Lung (tissue), 11 donors: ENCODE measurements at regions not wholly inside any gene's neighbourhood (a gene's known extent, or its start where the extent isn't known, plus 50 kb on each side); places are given as distances from the start of the nearest gene placed in this dataset.

Experiments used
- ATAC-seq: fragments of 200-7000 bp; cut with Tn5 transposase; one replicate; pipeline ENCODE4 v1.9.1; 2020; ENCODE audit warnings: moderate number of reproducible peaks; ENCODE audit not compliant: insufficient read depth, low FRiP score
- DNase-seq, 3 donors: peaks; one replicate each; pipeline ENCODE4 v3.0.0-alpha.2; 2013 to 2017
- H3K27ac ChIP-seq, 2 donors: one replicate each; pipeline ENCODE4 v1.5.1; 2013; ENCODE audit warnings: mild to moderate bottlenecking in 2 of 2, moderate library complexity in 2 of 2, control low read depth in 1 of 2, inconsistent platforms in 1 of 2, low read depth in 1 of 2, low read length in 1 of 2
- H3K27me3 ChIP-seq, 3 donors: one replicate each; pipeline ENCODE4 v1.5.1; 2013; ENCODE audit warnings: low read length in 2 of 3; ENCODE audit not compliant: control insufficient read depth in 3 of 3, insufficient read depth in 3 of 3
- H3K36me3 ChIP-seq, 4 donors: one replicate each; pipeline ENCODE4 v1.5.1; 2013; ENCODE audit warnings: low read length in 4 of 4, mild to moderate bottlenecking in 1 of 4, moderate library complexity in 1 of 4; ENCODE audit not compliant: control insufficient read depth in 4 of 4, insufficient read depth in 4 of 4
- H3K4me1 ChIP-seq, 5 donors: one replicate each; pipeline ENCODE4 v1.5.1; 2013; ENCODE audit warnings: low read length in 5 of 5, mild to moderate bottlenecking in 2 of 5, moderate library complexity in 1 of 5; ENCODE audit not compliant: control insufficient read depth in 5 of 5, insufficient read depth in 5 of 5
- H3K4me3 ChIP-seq: one replicate; pipeline ENCODE4 v1.5.1; 2013; ENCODE audit warnings: mild to moderate bottlenecking, control low read depth, moderate library complexity
- H3K9ac ChIP-seq, 2 donors: one replicate each; pipeline ENCODE4 v1.5.1; 2013; ENCODE audit warnings: low read length in 2 of 2, control low read depth in 1 of 2; ENCODE audit not compliant: insufficient read depth in 1 of 2
- H3K9me3 ChIP-seq, 4 donors: one replicate each; pipeline ENCODE4 v1.5.1; 2013; ENCODE audit warnings: low read length in 3 of 4, mild to moderate bottlenecking in 1 of 4, moderate library complexity in 1 of 4; ENCODE audit not compliant: control insufficient read depth in 4 of 4, insufficient read depth in 3 of 4
- WGBS, 2 donors: extraction: QIAGEN DNeasy Blood & Tissue Kit; methylation state at CpG; one replicate each; pipeline ENCODE4 v1.1.7; 2013; 5-methylcytosine and 5-hydroxymethylcytosine counted together
- TF ChIP-seq, protein P1 (sequence below): IDR thresholded peaks from 2 replicates; pipeline ENCODE4 v1.5.1; 2012; ENCODE audit warnings: mild to moderate bottlenecking; ENCODE audit errors: control extremely low read depth, extremely low read depth
- donor health status: control.
- donor health status: control.
- donor health status: Bipolar disorder and iron deficiency.
- donor health status: healthy.
- donor health status: DM: yes; HTN: yes; CAD: no.

DNA sequence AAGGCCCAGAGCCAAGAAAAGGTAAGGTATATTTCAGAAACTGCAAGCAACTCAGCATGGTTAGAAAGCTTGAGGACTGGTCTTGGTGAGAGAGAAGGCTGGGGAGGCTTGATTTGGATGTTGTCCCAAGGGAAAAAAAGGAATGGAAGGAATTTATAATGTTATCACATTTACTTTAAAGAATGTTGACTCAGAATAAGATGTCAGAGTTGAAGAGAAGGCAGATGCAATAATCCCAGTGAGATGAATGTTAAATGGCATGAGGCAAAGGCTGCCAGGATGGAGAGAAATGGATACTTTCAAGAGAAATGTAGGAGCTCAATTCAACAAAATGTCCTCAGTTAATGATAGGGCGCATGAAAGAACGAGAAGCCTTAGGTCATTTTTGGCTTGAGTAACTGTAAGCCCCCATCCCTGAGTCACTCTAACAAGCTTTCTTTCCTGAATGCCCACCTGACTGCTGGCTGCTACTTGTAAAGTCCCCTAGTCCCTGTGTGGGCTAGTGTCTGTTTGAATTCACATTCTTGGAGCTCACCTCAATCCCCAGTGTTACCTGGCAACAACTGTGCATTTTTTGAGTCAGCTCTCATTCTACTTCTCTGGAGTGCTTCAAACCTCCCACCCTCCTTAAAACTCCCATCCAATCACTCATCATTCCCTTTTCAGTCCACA lies 103.0 kb upstream of the TAPT1 start:
- no peaks in the 10 kb centered on the region for H3K27me3 ChIP-seq
- H3K9ac ChIP-seq = no peak overlapping the region
- no peak overlapping the region for H3K27ac ChIP-seq
- no peak overlapping the region for H3K4me3 ChIP-seq
- no peaks in the 10 kb centered on the region for H3K36me3 ChIP-seq
- H3K4me1 ChIP-seq = no peaks in the 10 kb centered on the region
- DNase-seq = no peak
- WGBS, 2 donors = 85 to 93% methylated on average over 2 of the region's 2 CpGs
- TF ChIP-seq, protein P1, sequence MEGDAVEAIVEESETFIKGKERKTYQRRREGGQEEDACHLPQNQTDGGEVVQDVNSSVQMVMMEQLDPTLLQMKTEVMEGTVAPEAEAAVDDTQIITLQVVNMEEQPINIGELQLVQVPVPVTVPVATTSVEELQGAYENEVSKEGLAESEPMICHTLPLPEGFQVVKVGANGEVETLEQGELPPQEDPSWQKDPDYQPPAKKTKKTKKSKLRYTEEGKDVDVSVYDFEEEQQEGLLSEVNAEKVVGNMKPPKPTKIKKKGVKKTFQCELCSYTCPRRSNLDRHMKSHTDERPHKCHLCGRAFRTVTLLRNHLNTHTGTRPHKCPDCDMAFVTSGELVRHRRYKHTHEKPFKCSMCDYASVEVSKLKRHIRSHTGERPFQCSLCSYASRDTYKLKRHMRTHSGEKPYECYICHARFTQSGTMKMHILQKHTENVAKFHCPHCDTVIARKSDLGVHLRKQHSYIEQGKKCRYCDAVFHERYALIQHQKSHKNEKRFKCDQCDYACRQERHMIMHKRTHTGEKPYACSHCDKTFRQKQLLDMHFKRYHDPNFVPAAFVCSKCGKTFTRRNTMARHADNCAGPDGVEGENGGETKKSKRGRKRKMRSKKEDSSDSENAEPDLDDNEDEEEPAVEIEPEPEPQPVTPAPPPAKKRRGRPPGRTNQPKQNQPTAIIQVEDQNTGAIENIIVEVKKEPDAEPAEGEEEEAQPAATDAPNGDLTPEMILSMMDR = no peak
- H3K9me3 ChIP-seq = peaks cover 0 to 4% (median 0%) of the 10 kb centered on the region in 4 donors
- ATAC-seq = no peak

DNA sequence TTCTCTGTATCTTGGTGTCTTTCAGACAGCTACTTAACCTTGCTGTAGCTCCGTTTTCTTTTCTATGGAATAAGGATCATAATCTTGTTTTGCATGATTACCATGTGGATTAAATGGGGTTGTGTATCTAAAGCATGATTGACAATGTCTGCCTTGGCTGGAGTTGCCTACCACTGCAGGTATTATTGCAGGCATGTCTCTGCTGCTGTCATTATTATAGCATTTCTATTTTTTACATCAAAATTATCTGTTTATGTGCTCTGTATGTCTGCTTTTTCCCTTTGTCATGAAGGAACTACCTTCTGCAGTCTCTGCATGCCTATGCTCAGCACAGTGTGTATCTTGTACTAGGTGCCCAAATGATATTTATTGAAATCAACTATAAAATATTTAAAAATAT lies 95.9 kb upstream of the TAPT1 start:
- TF ChIP-seq, protein P1 = no peak
- no peaks in the 10 kb centered on the region for H3K36me3 ChIP-seq
- H3K27ac ChIP-seq = no peak overlapping the region
- H3K9ac ChIP-seq = no peak overlapping the region
- H3K27me3 ChIP-seq = no peaks in the 10 kb centered on the region
- ATAC-seq (no peak), DNase-seq (no peak)
- H3K4me3 ChIP-seq = no peak overlapping the region
- H3K9me3 ChIP-seq = peaks cover 0 to 4% (median 0%) of the 10 kb centered on the region in 4 donors
- no peaks in the 10 kb centered on the region for H3K4me1 ChIP-seq
- WGBS, 2 donors = 63 to 82% methylated on average over 1 of the region's 1 CpG

DNA sequence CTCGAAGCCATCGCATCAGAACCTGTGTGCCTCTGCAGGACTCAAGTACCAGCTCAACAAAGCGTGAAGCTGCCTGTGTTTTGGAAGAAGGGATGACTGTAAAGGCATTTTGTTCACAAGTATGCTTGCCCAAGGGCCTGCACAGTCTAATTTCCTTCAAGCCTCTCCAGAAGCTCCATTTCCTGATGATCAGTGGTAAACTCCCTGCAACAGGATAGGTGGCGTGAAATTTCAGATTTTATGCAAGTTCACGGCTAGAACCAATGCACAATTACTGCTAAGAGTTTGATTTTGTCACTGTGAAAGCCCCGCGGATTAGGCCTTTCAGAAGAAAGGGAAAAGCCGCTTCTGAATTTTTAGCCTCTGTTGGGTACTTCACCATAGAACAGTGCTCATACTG lies 89.2 kb upstream of the TAPT1 start:
- H3K36me3 ChIP-seq = no peaks in the 10 kb centered on the region
- DNase-seq (no peak), ATAC-seq (no peak)
- TF ChIP-seq, protein P1 = no peak
- no peaks in the 10 kb centered on the region for H3K9me3 ChIP-seq
- H3K27me3 ChIP-seq = no peaks in the 10 kb centered on the region
- no peak overlapping the region for H3K27ac ChIP-seq
- no peak overlapping the region for H3K4me3 ChIP-seq
- H3K9ac ChIP-seq = no peak overlapping the region
- WGBS, 2 donors = 95 to 97% methylated on average over 8 of the region's 8 CpGs
- H3K4me1 ChIP-seq = no peaks in the 10 kb centered on the region

DNA sequence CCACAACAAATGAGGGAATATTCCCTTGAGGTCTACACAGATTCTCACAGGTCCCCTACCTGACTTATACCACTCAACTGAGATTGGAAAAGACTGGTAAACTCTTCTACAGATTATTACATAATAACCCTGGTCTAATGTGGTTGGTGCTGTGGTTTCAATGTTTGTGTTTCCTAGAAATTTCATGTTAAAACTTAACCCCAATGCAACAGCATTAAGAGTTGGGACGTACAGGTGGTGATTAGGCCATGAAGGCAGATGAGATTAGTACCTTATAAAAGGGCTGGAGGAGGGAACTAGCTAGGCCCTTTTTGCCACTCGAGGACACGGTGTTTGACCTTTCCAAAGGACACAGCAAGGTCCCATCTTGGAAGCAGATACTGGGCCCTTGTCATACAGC lies 84.3 kb upstream of the TAPT1 start:
- Histone ChIP-seq H3K9ac (no peak overlapping the region), H3K36me3 (no peaks in the 10 kb centered on the region), H3K27ac (no peak overlapping the region), H3K4me3 (no peak overlapping the region), H3K9me3 (peaks cover 0 to 6% (median 0%) of the 10 kb centered on the region in 4 donors), H3K27me3 (no peaks in the 10 kb centered on the region), H3K4me1 (no peaks in the 10 kb centered on the region)
- DNase-seq (no peak), ATAC-seq (no peak)
- 79 to 82% methylated on average over 3 of the region's 3 CpGs for WGBS, 2 donors
- TF ChIP-seq, protein P1 = no peak
